ENCODE measurements at regions not wholly inside any gene's neighbourhood (a gene's known extent, or its start where the extent isn't known, plus 50 kb on each side); places are given as distances from the start of the nearest gene placed in this dataset.

GRCh38 chr20:11626551-11626950 lies 291.1 kb upstream of the BTBD3 start:
- no peak for DNase-seq (ENCODE audit: low spot score)

DNA sequence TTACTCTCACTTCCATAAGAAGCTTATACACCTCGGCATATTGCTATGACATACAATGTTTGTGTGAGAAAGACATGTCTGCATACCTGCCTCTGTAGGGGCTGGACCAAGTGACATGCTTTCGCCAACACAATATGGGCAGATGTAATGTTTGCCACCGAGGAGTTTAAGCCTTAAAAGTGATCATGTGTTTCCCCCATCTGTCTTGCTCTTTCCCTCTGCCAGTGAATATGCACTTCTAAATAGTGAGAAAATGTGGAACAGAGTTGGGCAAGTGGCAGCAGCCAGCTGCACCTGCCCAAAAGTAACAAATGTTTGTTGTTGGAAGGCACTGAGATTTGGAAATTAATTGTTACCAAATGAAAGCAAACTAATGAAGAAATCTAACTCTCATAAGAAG lies 274.8 kb upstream of the BTBD3 start:
- no peak for DNase-seq (ENCODE audit: low spot score)

GRCh38 chr20:11646359-11646758 lies 271.3 kb upstream of the BTBD3 start:
- no peak for DNase-seq (ENCODE audit: low spot score)

DNA sequence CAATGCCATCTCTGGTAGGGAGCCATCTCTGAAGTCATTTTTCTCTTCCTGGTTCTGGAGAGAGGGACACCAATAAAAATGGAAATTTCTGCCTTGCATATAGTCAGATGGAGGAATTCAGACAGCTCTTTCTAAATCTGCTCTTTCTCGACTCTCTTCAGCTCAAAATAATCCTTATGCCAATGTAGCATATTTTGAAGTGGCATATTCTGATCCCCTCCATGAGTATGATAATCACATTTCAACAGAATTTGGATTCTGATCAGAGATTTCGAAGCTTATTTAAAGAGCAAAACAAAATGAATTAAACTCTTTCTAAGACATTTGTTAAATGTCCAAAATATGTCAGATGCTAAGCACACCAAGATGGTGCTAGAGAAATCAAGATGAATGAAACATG lies 267.1 kb upstream of the BTBD3 start:
- DNase-seq (ENCODE audit: low spot score): no peak

- no peak for DNase-seq (ENCODE audit: low spot score)
These were observed 266.6 kb upstream of the BTBD3 start for GRCh38 chr20:11651138-11651537.

- DNase-seq (ENCODE audit: low spot score): no peak
These were observed 266.0 kb upstream of the BTBD3 start for GRCh38 chr20:11651647-11652046.

DNA sequence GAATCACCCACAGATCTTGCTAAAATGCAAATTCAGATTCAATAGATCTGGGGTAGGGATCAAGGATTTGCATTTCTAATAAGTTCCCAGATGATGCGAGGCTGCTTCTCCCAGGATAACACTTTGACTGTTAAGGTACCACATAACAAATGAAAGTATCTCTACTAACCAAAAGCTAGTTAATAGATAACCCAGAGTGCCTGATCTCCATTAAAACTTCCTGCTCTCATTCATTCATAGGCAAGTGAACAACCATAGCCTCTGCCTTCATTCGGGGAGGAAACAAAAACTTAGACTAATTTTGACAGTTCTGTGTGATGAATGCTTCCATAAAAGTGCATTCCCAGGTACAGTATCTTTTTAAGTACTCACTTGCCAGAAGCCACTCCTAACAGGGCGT lies 265.6 kb upstream of the BTBD3 start:
- no peak for DNase-seq (ENCODE audit: low spot score)

DNA sequence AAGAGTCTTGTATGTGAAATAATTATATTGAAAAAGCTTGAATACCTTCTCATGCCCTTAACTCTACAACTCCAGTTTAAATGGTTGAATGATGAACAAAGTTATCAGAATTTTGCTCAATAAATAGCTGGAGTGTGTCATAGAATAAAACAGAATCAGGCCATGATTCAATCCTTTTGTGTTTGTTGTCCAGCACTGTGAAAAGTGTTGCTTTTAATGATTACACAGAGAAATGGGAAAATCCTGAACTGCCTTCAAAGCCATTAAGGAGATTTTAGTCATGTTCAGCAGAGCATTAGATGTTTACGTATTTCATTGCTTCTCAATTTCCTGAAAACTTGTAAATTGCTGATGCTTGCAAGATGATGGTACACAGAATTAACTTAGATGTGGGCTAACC lies 262.9 kb upstream of the BTBD3 start:
- no peak for DNase-seq (ENCODE audit: low spot score)

- no peak for DNase-seq (ENCODE audit: low spot score)
These were observed 257.0 kb upstream of the BTBD3 start for GRCh38 chr20:11660673-11661072.

DNA sequence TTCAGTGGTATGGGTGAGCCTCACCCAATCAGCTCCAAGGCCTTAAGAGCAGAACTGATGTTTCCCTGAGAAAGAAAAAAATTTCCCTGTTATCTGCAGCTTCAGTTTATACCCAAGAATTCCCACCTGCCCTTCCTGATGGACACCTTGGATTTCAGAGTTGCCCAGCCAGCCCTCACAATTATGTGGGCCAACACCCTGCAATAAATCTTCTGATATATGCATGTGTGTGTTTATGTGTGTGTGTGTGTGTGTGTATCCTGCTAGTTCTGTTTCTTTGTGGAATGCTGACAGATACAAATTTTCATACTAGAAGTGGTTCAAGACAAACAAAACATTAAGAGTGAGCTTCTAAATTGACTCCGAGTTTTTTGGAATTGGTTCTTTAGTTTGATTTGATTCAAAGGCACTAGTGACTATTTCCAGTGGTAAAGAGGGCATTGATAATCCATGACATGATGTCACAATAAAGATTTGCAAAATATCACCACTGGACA lies 246.6 kb upstream of the BTBD3 start:
- no peak for DNase-seq (ENCODE audit: low spot score)

- no peak for DNase-seq (ENCODE audit: low spot score)
These were observed 244.7 kb upstream of the BTBD3 start for GRCh38 chr20:11672959-11673358.

- no peak for DNase-seq (ENCODE audit: low spot score)
These were observed 241.6 kb upstream of the BTBD3 start for GRCh38 chr20:11675920-11676629.

DNA sequence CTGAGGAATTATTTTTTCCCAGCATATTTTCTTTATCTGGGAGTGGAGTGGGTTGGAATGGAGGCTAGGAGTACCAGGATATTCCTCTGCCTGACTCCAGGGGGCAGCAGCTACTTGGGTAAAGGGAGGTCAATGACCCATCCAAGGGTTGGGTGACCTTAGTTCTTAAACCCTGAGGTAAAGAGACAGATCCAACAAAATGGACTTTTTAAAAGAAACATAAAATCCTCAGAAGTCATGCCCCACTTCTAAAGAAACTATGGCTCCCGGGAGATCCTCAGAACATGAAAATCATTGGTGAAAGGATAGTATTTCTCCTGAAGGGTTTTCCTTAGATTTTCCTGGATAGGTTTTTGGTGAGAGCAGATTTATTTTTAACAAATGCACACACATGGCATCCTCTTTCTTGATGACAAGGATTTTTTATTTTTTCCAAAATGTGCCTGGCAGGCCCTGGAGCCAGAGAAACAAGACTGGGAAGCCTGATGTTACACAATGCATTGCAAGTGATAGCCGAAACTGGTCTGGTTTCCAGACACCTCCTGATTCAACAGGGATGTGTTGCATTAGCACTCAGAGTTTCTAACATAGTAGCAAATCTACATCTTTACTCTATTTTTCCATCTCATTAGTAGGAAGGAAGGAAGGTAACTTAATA lies 240.9 kb upstream of the BTBD3 start:
- DNase-seq (ENCODE audit: low spot score): no peak

DNA sequence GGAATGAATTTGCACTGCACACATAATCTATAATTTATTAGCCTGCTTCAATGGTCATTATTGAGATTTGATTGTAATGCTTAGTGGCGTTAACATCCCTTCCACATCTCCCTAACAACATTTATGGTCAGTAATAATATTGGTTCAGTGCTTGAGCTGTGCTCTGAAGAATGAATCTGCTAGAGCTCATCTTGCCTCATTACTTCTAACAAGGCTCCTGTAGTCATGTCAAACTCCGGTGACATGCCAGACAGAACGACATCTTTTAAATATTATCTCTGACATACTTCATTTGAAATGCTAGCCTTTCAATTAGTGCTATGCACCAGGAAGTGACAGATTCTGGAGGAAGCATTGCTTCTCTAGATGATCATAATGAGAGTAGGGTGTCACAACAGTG lies 240.3 kb upstream of the BTBD3 start:
- DNase-seq (ENCODE audit: low spot score): no peak

DNA sequence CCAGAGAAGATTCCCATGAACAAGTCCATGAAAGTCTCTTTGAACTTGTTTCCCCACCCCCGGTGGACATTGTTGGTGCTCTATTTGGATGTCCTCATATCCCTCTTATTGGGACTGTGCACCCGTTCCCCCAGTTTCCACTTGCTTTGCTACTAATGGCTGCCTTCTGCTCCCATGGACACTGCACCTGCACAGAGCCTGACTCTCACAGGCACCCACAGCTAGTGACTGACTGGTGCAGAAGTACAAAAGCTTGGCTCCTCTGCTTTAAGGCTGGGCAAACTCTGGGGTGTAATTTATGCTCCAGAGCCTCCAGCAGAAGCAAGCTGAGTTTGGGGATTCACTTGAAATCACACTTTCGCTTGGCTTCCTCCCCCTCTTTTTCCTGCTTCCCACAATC lies 239.9 kb upstream of the BTBD3 start:
- DNase-seq (ENCODE audit: low spot score): no peak

DNA sequence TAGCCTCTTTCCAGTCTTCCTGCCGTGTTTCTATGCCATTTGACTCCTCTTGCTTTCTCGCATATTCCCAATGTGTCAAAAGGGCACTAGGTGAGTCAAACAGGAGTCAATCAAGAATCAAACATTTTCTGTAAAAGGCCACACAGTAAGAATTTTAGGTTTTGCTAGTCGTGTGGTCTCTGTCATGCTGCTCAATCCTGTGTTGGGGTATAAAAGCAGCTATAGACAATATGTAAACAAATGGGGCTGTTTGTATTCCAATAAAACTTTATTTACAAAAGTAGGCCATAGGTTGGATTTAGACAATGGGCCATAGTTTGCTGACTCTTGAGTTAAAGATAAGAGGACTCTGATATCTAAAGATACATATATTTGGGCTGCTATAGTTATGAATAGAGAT lies 235.4 kb upstream of the BTBD3 start:
- DNase-seq (ENCODE audit: low spot score): no peak

DNA sequence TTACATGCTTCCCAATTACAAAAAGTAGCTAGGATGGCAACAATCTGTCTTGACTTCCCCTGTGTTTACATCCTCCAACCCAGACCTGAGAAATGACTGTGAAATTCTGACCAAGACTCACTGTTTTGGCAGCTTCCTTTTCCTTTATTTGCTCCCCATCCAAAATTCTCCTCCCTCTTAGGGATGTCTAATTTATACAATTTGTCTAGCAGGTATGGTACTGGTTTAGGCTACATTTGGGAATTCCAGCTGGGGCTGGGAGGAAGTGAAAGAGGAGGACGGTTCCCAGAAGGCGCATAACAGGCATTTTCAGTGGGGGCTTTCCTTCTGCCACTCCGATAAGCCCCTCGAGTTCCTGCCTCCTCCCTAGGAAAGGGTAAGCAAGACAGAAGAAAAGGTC lies 231.5 kb upstream of the BTBD3 start:
- no peak for DNase-seq (ENCODE audit: low spot score)

- no peak for DNase-seq (ENCODE audit: low spot score)
These were observed 230.7 kb upstream of the BTBD3 start for GRCh38 chr20:11686820-11687543.

GRCh38 chr20:11687546-11688292 lies 230.0 kb upstream of the BTBD3 start:
- DNase-seq (ENCODE audit: low spot score): no peak

DNA sequence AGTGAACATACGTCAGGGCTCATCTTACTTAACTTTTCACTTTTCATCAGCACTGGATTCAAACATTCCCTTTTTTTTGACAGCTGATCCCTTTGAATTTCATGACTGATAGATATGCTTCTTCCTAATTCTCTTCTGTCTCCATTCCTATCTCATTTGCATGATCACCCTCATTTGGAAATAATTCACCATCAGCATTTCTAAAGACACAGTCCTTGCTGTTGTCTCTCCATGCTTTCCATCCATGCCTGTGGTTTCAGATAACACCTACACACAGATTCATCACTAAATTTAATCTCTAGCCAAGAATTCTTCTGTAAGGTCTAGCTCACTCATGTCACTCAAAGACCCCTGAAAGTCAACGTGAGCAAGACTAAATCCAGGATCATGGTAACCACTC lies 228.4 kb upstream of the BTBD3 start:
- no peak for DNase-seq (ENCODE audit: low spot score)

DNA sequence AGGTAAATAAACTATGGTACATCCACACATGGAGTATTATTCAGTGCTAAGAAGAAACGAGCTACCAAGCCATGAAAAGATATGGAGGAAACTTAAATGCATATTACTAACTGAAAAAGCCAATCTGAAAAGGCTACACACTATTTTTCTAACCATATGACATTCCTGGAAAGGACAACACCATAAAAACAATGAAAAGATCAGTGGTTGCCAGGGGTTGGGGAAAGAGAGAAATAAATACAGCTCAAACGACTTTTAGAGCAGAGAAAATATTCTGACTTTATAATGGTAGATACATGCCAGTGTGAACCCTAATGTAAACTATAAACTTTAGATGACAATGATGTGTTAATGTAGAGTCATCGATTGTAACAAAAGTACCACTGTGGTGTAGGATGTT lies 225.9 kb upstream of the BTBD3 start:
- no peak for DNase-seq (ENCODE audit: low spot score)

- DNase-seq (ENCODE audit: low spot score): no peak
These were observed 225.1 kb upstream of the BTBD3 start for GRCh38 chr20:11692567-11692966.

GRCh38 chr20:11694467-11694866 lies 223.2 kb upstream of the BTBD3 start:
- DNase-seq (ENCODE audit: low spot score): no peak
